Gastroesophageal sphincter (tissue), 4 donors: ENCODE measurements at regions not wholly inside any gene's neighbourhood (a gene's known extent, or its start where the extent isn't known, plus 50 kb on each side); places are given as distances from the start of the nearest gene placed in this dataset.
"Not testable (repeated sequence)": the region's sequence is repeated elsewhere in the genome, so short reads cannot be mapped to it uniquely, and the experiment has no call there.

Experiments used
- ATAC-seq: fragments of 150-250 bp; one replicate; pipeline ENCODE4 v1.9.1; 2016; ENCODE audit warnings: mild to moderate bottlenecking, moderate library complexity
- H3K27ac ChIP-seq, 4 donors: fragments of 200-600 bp; sonication (generic) in 3 of 4; 1 replicate in 3 of 4; 2 replicates in 1 of 4; pipeline ENCODE4 v1.5.1; 2016 to 2019
- H3K27me3 ChIP-seq: fragments of 200-600 bp; sonication (generic); one replicate; pipeline ENCODE4 v1.5.1; 2019
- H3K36me3 ChIP-seq, 2 donors: fragments of 200-600 bp; sonication (generic); one replicate each; pipeline ENCODE4 v1.5.1; 2019; ENCODE audit warnings: control low read depth in 1 of 2
- H3K4me1 ChIP-seq, 3 donors: fragments of 200-600 bp; sonication (generic); 1 replicate in 2 of 3; 2 replicates in 1 of 3; pipeline ENCODE4 v1.5.1; 2016 to 2019; ENCODE audit warnings: control low read depth in 2 of 3
- H3K4me3 ChIP-seq, 2 donors: fragments of 200-600 bp; sonication (generic); one replicate each; pipeline ENCODE4 v1.5.1; 2019; ENCODE audit warnings: mild to moderate bottlenecking in 1 of 2, moderate library complexity in 1 of 2
- H3K9me3 ChIP-seq, 3 donors: fragments of 200-600 bp; sonication (generic); one replicate each; pipeline ENCODE4 v1.5.1; 2017 to 2019; ENCODE audit warnings: control low read depth in 2 of 3
- EP300 ChIP-seq: sonication (generic); formaldehyde crosslinking; IDR thresholded peaks from one replicate; pipeline ENCODE4 v1.6.1; 2017; ENCODE audit warnings: antibody characterized with exemption, mild to moderate bottlenecking
- POLR2A ChIP-seq, 2 donors: fragments of 450-650 bp; IDR thresholded peaks; one replicate each; pipeline ENCODE4 v1.6.1; 2017; ENCODE audit warnings: antibody characterized with exemption in 2 of 2, mild to moderate bottlenecking in 2 of 2, moderate library complexity in 1 of 2
- POLR2AphosphoS5 ChIP-seq: sonication (generic); formaldehyde crosslinking; IDR thresholded peaks from one replicate; pipeline ENCODE4 v1.6.1; 2017; ENCODE audit warnings: antibody characterized with exemption
- WGBS, 2 donors: methylation state at CpG; one replicate each; pipeline ENCODE4 v1.1.5; 2018; ENCODE audit warnings: low coverage in 1 of 2; 5-methylcytosine and 5-hydroxymethylcytosine counted together
- TF ChIP-seq, protein P1 (sequence below), 4 experiments: fragments of 200-600 bp in 2 of 4; fragments of 450-650 bp in 2 of 4; sonication (generic) in 1 of 4; IDR thresholded peaks; one replicate each; pipeline ENCODE4 v1.5.1; 2017 to 2019; ENCODE audit warnings: antibody characterized with exemption in 4 of 4, mild to moderate bottlenecking in 2 of 4, moderate library complexity in 2 of 4

DNA sequence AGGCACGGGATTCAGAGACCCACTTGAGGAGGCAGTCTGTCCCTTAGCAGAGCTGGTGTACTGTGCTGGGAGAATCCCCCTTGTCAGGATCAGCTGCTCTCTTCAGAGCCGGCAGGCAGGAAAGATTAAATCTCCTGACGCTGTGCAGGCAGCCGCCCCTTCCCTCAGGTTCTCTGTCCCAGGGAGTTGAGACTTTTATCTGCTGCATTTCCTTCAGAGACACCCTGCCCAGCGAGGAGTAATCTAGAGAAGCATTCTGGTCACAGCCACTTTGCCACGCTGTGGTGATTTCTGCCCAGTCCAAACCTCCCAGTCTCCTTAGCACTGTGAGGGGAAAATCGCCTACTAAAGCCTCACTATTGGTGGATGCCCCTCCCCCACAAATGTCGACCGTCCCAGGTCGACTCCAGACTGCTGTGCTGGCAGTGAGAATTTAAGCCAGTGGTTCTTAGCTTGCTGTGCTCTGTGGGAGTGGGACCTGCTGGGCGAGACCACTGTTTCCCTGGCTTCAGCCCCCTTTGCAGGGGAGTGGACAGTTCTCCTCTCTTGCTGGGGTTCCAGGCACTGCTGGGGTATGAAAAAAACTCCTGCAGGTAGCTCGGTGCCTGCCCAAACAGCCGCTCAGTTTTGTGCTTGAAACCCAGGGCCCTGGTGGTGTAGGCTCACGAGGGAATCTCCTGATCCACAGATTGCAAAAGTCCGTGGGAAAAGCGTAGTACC, 265.4 kb downstream of the ZWINT start:
- 57% methylated on average over 4 of the region's 16 CpGs; no CpG with 5 or more reads in 1 of the 2 donors for WGBS, 2 donors
- Histone ChIP-seq H3K27me3 (no peaks in the 10 kb centered on the region), H3K9me3 (peaks cover 0 to 9% (median 0%) of the 10 kb centered on the region in 3 donors), H3K36me3 (no peaks in the 10 kb centered on the region), H3K4me1 (no peaks in the 10 kb centered on the region), H3K4me3 (no peak overlapping the region), H3K27ac (no peak overlapping the region)
- ATAC-seq = no peak
- TF ChIP-seq POLR2AphosphoS5 = no peak

DNA sequence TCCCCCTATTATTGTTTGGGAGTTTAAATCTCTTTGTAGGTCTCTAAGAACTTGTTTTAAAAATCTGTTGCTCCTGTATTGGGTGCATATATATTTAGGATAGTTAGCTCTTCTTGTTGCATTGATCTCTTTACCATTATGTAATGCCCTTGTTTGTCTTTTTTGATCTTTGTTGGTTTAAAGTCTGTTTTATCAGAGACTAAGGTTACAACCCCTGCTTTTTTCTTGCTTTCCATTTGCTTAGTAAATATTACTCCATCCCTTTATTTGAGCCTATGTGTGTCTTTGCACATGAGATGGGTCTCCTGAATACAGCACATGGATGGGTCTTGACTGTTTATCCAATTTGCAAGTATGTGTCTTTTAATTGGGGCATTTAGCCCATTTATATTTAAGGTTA, 267.4 kb downstream of the ZWINT start:
- not testable (repeated sequence) for H3K36me3 ChIP-seq, H3K4me3 ChIP-seq, H3K27ac ChIP-seq, ATAC-seq, H3K27me3 ChIP-seq, H3K4me1 ChIP-seq, H3K9me3 ChIP-seq

- H3K9me3 ChIP-seq = peaks cover 0 to 9% (median 0%) of the 10 kb centered on the region in 3 donors
- ATAC-seq = no peak
- H3K27ac ChIP-seq = no peak overlapping the region
- H3K4me3 ChIP-seq = no peak overlapping the region
- no peaks in the 10 kb centered on the region for H3K27me3 ChIP-seq
- no peaks in the 10 kb centered on the region for H3K36me3 ChIP-seq
- no peak for TF ChIP-seq POLR2AphosphoS5
- TF ChIP-seq, protein P1, sequence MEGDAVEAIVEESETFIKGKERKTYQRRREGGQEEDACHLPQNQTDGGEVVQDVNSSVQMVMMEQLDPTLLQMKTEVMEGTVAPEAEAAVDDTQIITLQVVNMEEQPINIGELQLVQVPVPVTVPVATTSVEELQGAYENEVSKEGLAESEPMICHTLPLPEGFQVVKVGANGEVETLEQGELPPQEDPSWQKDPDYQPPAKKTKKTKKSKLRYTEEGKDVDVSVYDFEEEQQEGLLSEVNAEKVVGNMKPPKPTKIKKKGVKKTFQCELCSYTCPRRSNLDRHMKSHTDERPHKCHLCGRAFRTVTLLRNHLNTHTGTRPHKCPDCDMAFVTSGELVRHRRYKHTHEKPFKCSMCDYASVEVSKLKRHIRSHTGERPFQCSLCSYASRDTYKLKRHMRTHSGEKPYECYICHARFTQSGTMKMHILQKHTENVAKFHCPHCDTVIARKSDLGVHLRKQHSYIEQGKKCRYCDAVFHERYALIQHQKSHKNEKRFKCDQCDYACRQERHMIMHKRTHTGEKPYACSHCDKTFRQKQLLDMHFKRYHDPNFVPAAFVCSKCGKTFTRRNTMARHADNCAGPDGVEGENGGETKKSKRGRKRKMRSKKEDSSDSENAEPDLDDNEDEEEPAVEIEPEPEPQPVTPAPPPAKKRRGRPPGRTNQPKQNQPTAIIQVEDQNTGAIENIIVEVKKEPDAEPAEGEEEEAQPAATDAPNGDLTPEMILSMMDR (IDR thresholded peaks at IDR 0.05) = no peak
- no peak for TF ChIP-seq EP300
- no peak for TF ChIP-seq POLR2A (IDR thresholded peaks at IDR 0.05)
- H3K4me1 ChIP-seq = no peaks in the 10 kb centered on the region
Measured at GRCh38 chr10:56091872-56092271, 269.2 kb downstream of the ZWINT start.

DNA sequence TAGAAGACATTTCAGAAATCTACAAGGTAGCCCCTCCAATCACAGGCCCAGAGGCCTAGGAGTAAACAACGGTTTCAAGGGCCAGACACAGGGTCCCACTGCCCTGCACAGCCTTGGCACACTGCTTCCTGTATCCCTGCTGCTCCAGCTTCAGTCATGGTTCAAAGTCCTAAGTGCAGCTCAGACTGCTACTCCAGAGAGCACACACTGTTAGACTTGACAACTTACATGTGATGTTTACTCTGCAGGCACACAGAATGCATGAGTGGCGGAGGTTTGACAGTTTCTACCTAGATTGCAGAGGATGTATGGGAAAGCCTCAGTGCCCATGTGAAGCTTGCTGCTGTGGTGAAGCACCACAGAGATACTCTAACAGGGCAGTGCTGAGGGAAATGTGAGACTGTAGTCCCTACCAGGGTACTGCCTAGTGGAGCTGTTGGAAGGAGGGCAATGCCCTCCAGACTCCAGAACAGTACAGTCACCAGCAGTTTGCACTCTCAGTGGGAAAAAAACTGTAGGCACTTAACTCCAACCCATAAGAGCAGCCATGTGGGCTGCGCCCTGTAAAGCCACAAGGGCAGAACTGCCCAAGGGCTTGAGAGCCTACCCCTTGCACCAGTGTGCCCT, 270.0 kb downstream of the ZWINT start:
- Histone ChIP-seq H3K4me1 (no peaks in the 10 kb centered on the region), H3K4me3 (no peak overlapping the region), H3K27ac (no peak overlapping the region), H3K36me3 (no peaks in the 10 kb centered on the region), H3K27me3 (no peaks in the 10 kb centered on the region), H3K9me3 (peaks cover 0 to 9% (median 0%) of the 10 kb centered on the region in 3 donors)
- no peak for ATAC-seq
- TF ChIP-seq EP300 (no peak), POLR2A (IDR thresholded peaks at IDR 0.05) (no peak), POLR2AphosphoS5 (no peak)
- TF ChIP-seq, protein P1 (IDR thresholded peaks at IDR 0.05) = no peak
- WGBS, 2 donors = 64 to 71% methylated on average over 1 to 2 of the region's 3 CpGs

DNA sequence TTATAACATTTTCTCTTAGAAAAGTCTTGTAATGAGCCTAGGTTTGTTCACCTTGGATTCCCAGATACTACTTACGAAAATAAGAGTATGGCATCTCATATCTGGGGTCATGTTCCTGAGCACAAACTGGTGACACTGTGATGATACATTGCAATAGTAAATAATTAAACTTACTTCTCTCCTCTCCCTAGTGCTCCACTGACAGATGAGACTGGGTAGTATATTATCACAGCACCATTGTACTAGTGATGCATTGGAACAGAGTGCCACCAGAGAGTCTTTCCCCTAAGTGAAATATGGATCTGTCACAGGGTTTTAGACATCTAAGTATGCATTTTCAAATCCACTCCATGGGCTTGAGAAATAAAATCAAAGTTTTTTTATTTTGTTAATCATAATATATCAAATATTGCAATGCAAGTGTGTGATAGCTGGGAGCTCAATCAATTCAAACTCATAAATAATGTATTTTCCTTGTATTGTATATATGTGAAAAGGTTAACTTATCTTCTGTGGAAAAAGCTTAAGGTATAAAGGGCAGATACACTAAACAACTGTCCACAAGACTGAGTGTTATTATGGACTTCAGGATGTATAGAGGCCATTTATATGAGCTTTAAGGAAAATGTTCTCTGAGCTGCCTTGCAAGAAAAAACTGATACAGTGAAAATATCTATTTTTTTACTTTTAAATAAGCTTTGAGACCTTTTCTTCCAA, 275.5 kb downstream of the ZWINT start:
- H3K9me3 ChIP-seq = no peaks in the 10 kb centered on the region
- H3K27ac ChIP-seq = no peak overlapping the region
- no peak for ATAC-seq
- TF ChIP-seq POLR2A (IDR thresholded peaks at IDR 0.05) = no peak
- TF ChIP-seq, protein P1 (IDR thresholded peaks at IDR 0.05) = no peak
- no peak for TF ChIP-seq EP300
- no peak for TF ChIP-seq POLR2AphosphoS5
- 63 to 88% methylated on average over 1 of the region's 1 CpG for WGBS, 2 donors
- H3K27me3 ChIP-seq = no peaks in the 10 kb centered on the region
- no peaks in the 10 kb centered on the region for H3K36me3 ChIP-seq
- H3K4me3 ChIP-seq = no peak overlapping the region
- no peaks in the 10 kb centered on the region for H3K4me1 ChIP-seq

- Histone ChIP-seq H3K27ac (no peak overlapping the region), H3K27me3 (no peaks in the 10 kb centered on the region), H3K4me3 (no peak overlapping the region), H3K9me3 (no peaks in the 10 kb centered on the region), H3K36me3 (no peaks in the 10 kb centered on the region), H3K4me1 (no peaks in the 10 kb centered on the region)
- TF ChIP-seq POLR2AphosphoS5 = no peak
- TF ChIP-seq, protein P1 (IDR thresholded peaks at IDR 0.05) = no peak
- TF ChIP-seq EP300 = no peak
- no peak for TF ChIP-seq POLR2A (IDR thresholded peaks at IDR 0.05)
- WGBS, 2 donors = 87 to 93% methylated on average over 3 of the region's 3 CpGs
- ATAC-seq = no peak
Measured at GRCh38 chr10:56082169-56082568, 278.9 kb downstream of the ZWINT start.
